AG04449 (cell line): ENCODE measurements at regions not wholly inside any gene's neighbourhood (a gene's known extent, or its start where the extent isn't known, plus 50 kb on each side); places are given as distances from the start of the nearest gene placed in this dataset.
"Not testable (repeated sequence)": the region's sequence is repeated elsewhere in the genome, so short reads cannot be mapped to it uniquely, and the experiment has no call there.

Source experiments
- CTCF ChIA-PET: fragments of 350-600 bp; formaldehyde crosslinking; extraction: SDS; loops from one replicate; lab custom pipeline; 2021; ENCODE audit warnings: antibody characterized with exemption; lab: Yijun Ruan, JAX
- POLR2A ChIA-PET: fragments of 400-600, 350-600 bp; formaldehyde crosslinking; extraction: SDS; loops from one replicate; lab custom pipeline; 2020; ENCODE audit warnings: antibody characterized with exemption, inconsistent platforms; lab: Yijun Ruan, JAX
- DNase-seq: peaks from one replicate; pipeline ENCODE4 v3.0.0-alpha.2; 2010; ENCODE audit warnings: low read depth, low spot score
- H3K4me3 ChIP-seq: 2 replicates; pipeline ENCODE4 v1.5.1; 2011; ENCODE audit warnings: low read depth, mild to moderate bottlenecking, control low read depth, low read length
- TF ChIP-seq, protein P1 (sequence below): IDR thresholded peaks from one replicate; pipeline ENCODE4 v1.5.1; 2011; ENCODE audit warnings: mild to moderate bottlenecking, moderate library complexity, low read length, control low read depth, inconsistent platforms; ENCODE audit not compliant: insufficient read depth; ENCODE audit errors: missing control alignments

- DNase-seq, result peak; percentile 2
- TF ChIP-seq, protein P1, sequence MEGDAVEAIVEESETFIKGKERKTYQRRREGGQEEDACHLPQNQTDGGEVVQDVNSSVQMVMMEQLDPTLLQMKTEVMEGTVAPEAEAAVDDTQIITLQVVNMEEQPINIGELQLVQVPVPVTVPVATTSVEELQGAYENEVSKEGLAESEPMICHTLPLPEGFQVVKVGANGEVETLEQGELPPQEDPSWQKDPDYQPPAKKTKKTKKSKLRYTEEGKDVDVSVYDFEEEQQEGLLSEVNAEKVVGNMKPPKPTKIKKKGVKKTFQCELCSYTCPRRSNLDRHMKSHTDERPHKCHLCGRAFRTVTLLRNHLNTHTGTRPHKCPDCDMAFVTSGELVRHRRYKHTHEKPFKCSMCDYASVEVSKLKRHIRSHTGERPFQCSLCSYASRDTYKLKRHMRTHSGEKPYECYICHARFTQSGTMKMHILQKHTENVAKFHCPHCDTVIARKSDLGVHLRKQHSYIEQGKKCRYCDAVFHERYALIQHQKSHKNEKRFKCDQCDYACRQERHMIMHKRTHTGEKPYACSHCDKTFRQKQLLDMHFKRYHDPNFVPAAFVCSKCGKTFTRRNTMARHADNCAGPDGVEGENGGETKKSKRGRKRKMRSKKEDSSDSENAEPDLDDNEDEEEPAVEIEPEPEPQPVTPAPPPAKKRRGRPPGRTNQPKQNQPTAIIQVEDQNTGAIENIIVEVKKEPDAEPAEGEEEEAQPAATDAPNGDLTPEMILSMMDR, result no peak
- POLR2A ChIA-PET, result no interaction called here
- CTCF ChIA-PET, result no interaction called here
- no peak overlapping the region for H3K4me3 ChIP-seq
Measured at GRCh38 chr11:29616611-29617010, 400.2 kb downstream of the KCNA4 start.

DNA sequence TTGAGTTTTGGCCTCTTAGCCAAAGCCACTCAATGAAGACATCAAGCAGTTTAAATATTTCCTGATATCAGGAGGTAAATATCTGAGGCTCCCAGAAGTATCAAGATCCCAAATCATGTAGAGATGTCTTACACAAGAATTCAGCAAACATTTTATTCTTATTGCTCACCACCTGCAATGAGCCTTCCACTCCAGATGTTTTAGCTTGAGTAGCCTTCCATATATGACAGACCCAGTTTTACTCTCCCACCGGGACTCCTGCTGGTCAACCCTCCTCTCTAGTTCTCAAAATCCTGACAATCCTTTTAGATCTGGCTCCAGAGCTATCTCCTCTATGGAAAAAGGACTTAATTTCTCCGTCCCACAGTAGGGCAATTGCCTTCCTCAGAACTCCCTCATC, 404.4 kb downstream of the KCNA4 start:
- no peak for DNase-seq
- TF ChIP-seq, protein P1, result no peak
- CTCF ChIA-PET, result no interaction called here
- POLR2A ChIA-PET, result no interaction called here
- H3K4me3 ChIP-seq, result no peak overlapping the region

DNA sequence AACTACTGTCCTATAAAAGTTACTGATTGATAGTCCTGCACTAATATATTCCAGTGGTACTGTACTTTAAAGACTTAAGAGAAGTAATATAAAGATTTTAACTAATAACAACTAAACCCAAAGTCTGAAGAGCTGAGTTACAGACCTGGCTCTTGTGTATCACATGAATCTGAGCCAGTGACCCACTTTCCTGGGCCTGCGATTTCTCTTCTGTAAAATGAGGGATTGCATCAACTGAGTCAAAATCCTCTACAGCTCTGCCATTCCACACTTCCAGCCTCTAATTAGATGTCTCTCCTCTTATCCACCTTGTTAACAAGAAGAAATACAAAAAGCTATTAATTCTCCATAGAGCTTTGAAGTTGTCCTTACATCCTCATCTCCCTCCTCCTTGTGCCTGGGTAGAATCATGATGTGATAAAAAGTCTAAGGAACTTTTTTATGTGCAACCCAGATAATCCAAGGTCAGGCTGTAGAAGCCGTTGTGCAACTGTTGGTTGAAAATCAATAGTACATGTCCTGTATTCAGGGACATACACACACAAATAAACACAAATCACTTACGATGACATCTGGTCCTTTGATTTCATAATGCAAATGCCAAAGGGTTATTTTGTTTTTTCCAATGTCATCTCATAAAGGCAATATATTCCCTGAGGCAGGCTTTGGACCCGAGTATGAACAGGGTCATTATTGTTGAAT, 410.3 kb downstream of the KCNA4 start:
- TF ChIP-seq, protein P1, result no peak
- no peak overlapping the region for H3K4me3 ChIP-seq
- ChIA-PET POLR2A (no interaction called here), CTCF (interaction anchor here (1.0 kb wide), 1 partner anchor 19 kb away, joined by 3 read pairs; no protein-coding TSS in a partner anchor)
- no peak for DNase-seq

GRCh38 chr11:29600151-29600575, 416.7 kb downstream of the KCNA4 start:
- POLR2A ChIA-PET, CTCF ChIA-PET, DNase-seq, H3K4me3 ChIP-seq: not testable (repeated sequence)

DNA sequence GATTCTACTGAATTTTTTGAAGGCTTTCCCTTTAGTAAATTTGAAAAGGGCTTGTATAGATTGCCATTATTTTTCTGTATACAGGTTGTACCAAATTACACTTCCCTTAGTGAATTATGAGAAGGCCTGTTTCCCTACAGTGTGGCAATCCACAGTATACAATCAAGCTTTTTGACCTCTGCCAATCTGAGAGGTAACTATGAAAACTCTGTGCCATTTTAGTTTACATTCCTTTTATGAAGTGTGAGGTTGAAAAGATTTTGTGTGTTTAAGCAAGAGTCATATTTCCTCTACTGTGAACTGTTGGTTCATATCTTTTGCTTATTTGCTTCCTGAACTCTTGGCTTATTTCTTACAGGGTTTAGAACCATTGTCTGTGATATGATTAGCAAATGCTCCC, 432.5 kb downstream of the KCNA4 start:
- CTCF ChIA-PET, result no interaction called here
- H3K4me3 ChIP-seq, result no peak overlapping the region
- TF ChIP-seq, protein P1, result no peak
- DNase-seq, result no peak
- POLR2A ChIA-PET, result no interaction called here

- POLR2A ChIA-PET, result no interaction called here
- no peak overlapping the region for H3K4me3 ChIP-seq
- TF ChIP-seq, protein P1, result no peak
- CTCF ChIA-PET, result no interaction called here
- DNase-seq, result no peak
Measured at GRCh38 chr11:29578806-29579205, 438.0 kb downstream of the KCNA4 start.

GRCh38 chr11:29564486-29564885, 452.3 kb downstream of the KCNA4 start:
- CTCF ChIA-PET, result interaction anchor here (0.5 kb wide), 1 partner anchor 1350 kb away, joined by 3 read pairs; no protein-coding TSS in a partner anchor
- H3K4me3 ChIP-seq, result no peak overlapping the region
- TF ChIP-seq, protein P1, result no peak
- POLR2A ChIA-PET, result no interaction called here
- DNase-seq, result no peak
